GM12878 (cell line): ENCODE measurements at regions not wholly inside any gene's neighbourhood (a gene's known extent, or its start where the extent isn't known, plus 50 kb on each side); places are given as distances from the start of the nearest gene placed in this dataset.

ENCODE experiments used
- JUND ChIP-seq: IDR thresholded peaks from 2 replicates; pipeline ENCODE4 v1.6.1; 2012; ENCODE audit warnings: low read depth, mild to moderate bottlenecking, low read length, improper control_type of control experiment, moderate library complexity
- SMC3 ChIP-seq: IDR thresholded peaks from 2 replicates; pipeline ENCODE4 v1.6.1; 2011; ENCODE audit warnings: low read length, improper control_type of control experiment, borderline replicate concordance
- TF ChIP-seq, protein P1 (sequence below): IDR thresholded peaks from 2 replicates; pipeline ENCODE4 v1.6.1; 2012; ENCODE audit warnings: low read depth, low read length, improper control_type of control experiment

DNA sequence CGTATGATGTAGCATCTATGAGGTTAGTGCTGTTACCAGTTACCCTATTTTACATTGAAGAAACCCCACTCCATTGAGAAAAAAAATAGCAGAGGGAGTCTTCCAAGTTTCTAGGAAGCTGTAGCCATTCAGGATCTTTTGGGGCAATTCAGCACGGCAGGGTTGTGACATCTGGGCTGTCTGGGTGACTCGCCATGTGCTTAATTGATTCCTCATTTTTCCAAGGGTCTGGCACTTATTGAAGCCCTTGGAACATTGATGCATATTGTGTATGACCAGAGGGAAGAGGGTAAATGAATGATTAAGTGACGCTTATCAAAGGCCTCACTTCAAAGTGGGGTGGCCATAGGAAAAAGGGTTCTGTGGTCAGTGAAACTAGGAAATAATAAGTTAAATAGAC is 248.7 kb downstream of the ARHGAP12 start:
- TF ChIP-seq, protein P1, sequence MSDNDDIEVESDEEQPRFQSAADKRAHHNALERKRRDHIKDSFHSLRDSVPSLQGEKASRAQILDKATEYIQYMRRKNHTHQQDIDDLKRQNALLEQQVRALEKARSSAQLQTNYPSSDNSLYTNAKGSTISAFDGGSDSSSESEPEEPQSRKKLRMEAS, result no peak
- TF ChIP-seq JUND, result no peak
- TF ChIP-seq SMC3, result no peak
